HEK293 (cell line): ENCODE measurements at regions not wholly inside any gene's neighbourhood (a gene's known extent, or its start where the extent isn't known, plus 50 kb on each side); places are given as distances from the start of the nearest gene placed in this dataset.

Experiments used
- CTCF ChIA-PET: fragments of 350-600 bp; formaldehyde crosslinking; extraction: SDS; loops from one replicate; lab custom pipeline; 2021; ENCODE audit warnings: antibody characterized with exemption; lab: Yijun Ruan, JAX
- POLR2A ChIA-PET: fragments of 300-600 bp; formaldehyde crosslinking; extraction: SDS; loops from one replicate; lab custom pipeline; 2020; ENCODE audit warnings: antibody characterized with exemption, inconsistent platforms; lab: Yijun Ruan, JAX
- H3K27ac ChIP-seq: fragments of 200-500 bp; sonication (Bioruptor generic); 2 replicates; pipeline ENCODE4 v1.5.1; 2014; ENCODE audit warnings: low read depth, low read length, control low read depth, inconsistent platforms; ENCODE audit errors: extremely low read depth
- H3K36me3 ChIP-seq, 2 experiments: fragments of 200-500 bp in 1 of 2; sonication (Bioruptor generic) in 1 of 2; 1 replicate in 1 of 2; 2 replicates in 1 of 2; pipeline ENCODE4 v1.5.1; 2014 to 2017; ENCODE audit warnings: inconsistent platforms in 2 of 2, low read length in 2 of 2; ENCODE audit not compliant: control insufficient read depth in 2 of 2, insufficient read depth in 1 of 2
- H3K4me1 ChIP-seq: fragments of 200-500 bp; sonication (Bioruptor generic); 2 replicates; pipeline ENCODE4 v1.5.1; 2014; ENCODE audit warnings: mild to moderate bottlenecking, low read length, inconsistent platforms; ENCODE audit not compliant: control insufficient read depth, insufficient read depth
- H3K4me3 ChIP-seq: 2 replicates; pipeline ENCODE4 v1.5.1; 2011; ENCODE audit warnings: low read depth, mild to moderate bottlenecking, control low read depth, low read length, moderate library complexity
- H3K9me3 ChIP-seq: fragments of 200-500 bp; sonication (Bioruptor generic); 2 replicates; pipeline ENCODE4 v1.5.1; 2014; ENCODE audit warnings: low read depth, low read length, inconsistent platforms; ENCODE audit not compliant: control insufficient read depth, insufficient read depth
- KLF10 ChIP-seq: fragments of 450-650 bp; IDR thresholded peaks from 2 replicates; pipeline ENCODE4 v1.5.1; 2018; ENCODE audit warnings: missing biosample characterization, mild to moderate bottlenecking, missing genetic modification characterization
- PRDM6 ChIP-seq: fragments of 450-650 bp; formaldehyde crosslinking; IDR thresholded peaks from 2 replicates; pipeline ENCODE4 v1.5.1; 2017; ENCODE audit warnings: missing biosample characterization, missing genetic modification characterization
- SP3 ChIP-seq: fragments of 450-650 bp; formaldehyde crosslinking; IDR thresholded peaks from 2 replicates; pipeline ENCODE4 v1.5.1; 2016; ENCODE audit warnings: missing biosample characterization, missing genetic modification characterization
- ZBTB11 ChIP-seq: fragments of 450-650 bp; formaldehyde crosslinking; conservative IDR thresholded peaks from 2 replicates; pipeline ENCODE4 v1.5.1; 2016; ENCODE audit warnings: low read depth, missing biosample characterization, missing genetic modification characterization
- ZBTB20 ChIP-seq: fragments of 450-650 bp; formaldehyde crosslinking; IDR thresholded peaks from 2 replicates; pipeline ENCODE4 v1.5.1; 2016; ENCODE audit warnings: missing biosample characterization, missing genetic modification characterization
- ZBTB26 ChIP-seq: fragments of 450-650 bp; formaldehyde crosslinking; optimal IDR thresholded peaks from 2 replicates; pipeline ENCODE3; 2016; ENCODE audit warnings: missing biosample characterization, mild to moderate bottlenecking, missing genetic modification characterization
- ZNF16 ChIP-seq: fragments of 450-650 bp; formaldehyde crosslinking; IDR thresholded peaks from 2 replicates; pipeline ENCODE4 v1.5.1; 2016; ENCODE audit warnings: low read depth, missing biosample characterization, missing genetic modification characterization
- ZNF175 ChIP-seq: fragments of 450-650 bp; formaldehyde crosslinking; IDR thresholded peaks from 2 replicates; pipeline ENCODE4 v1.5.1; 2016; ENCODE audit warnings: missing biosample characterization, missing genetic modification characterization
- ZNF555 ChIP-seq: fragments of 450-650 bp; formaldehyde crosslinking; conservative IDR thresholded peaks from 2 replicates; pipeline ENCODE4 v1.5.1; 2017; ENCODE audit warnings: missing biosample characterization, mild to moderate bottlenecking, missing genetic modification characterization, inconsistent platforms
- ZNF654 ChIP-seq: fragments of 450-650 bp; formaldehyde crosslinking; IDR thresholded peaks from 2 replicates; pipeline ENCODE4 v1.5.1; 2016; ENCODE audit warnings: low read depth, missing biosample characterization, missing genetic modification characterization
- ZNF660 ChIP-seq: fragments of 450-650 bp; IDR thresholded peaks from 2 replicates; pipeline ENCODE4 v1.5.1; 2018; ENCODE audit warnings: missing biosample characterization, mild to moderate bottlenecking, missing genetic modification characterization
- ZNF692 ChIP-seq: fragments of 450-650 bp; formaldehyde crosslinking; IDR thresholded peaks from 2 replicates; pipeline ENCODE4 v1.5.1; 2016; ENCODE audit warnings: missing biosample characterization, missing genetic modification characterization
- ZXDB ChIP-seq: fragments of 450-650 bp; formaldehyde crosslinking; IDR thresholded peaks from 2 replicates; pipeline ENCODE4 v1.5.1; 2016; ENCODE audit warnings: missing biosample characterization, missing genetic modification characterization
- TF ChIP-seq, protein P1 (sequence below): fragments of 450-650 bp; formaldehyde crosslinking; IDR thresholded peaks from 2 replicates; pipeline ENCODE4 v1.5.1; 2016; ENCODE audit warnings: missing biosample characterization, missing genetic modification characterization

DNA sequence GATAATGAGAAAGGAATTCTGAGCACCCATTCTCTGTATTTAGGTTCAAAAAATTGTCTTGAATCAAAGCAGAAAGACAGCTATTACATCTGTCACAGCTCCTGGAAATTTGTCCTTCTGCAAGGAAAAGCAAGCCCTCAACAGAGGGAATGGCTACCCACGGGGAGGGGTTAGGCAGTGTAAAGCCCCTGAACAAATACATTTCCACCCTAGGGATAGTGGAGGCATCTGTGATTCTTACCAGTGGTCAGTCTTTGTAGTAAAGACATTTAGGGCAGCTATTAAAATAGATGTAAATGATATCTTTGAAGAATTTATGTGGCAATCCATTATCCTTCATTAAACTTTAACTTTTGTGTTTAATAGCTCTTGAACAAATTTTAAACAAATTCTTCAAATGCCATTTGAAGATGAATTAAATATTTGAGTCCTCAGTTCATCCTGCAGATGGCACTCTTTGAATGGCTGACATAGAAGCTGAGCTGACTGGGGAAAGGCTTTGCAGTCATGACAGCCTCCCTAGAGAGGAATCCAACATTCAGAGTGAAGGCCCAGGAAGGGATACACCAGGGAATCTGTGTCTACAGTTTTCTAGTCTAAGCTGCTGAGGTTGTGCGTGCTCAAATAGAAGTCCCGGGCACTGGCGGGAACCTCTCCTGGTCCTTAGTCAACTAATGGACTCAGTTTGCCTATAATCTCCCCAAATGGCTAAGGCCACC, 359.7 kb upstream of the ROPN1 start:
- H3K9me3 ChIP-seq: no peaks in the 10 kb centered on the region
- CTCF ChIA-PET: interaction anchor here (0.6 to 7.7 kb wide), 30 partner anchors 8 to 338 kb away, joined by 3 to 151 read pairs (median 4); no protein-coding TSS in a partner anchor
- H3K4me3 ChIP-seq: no peak overlapping the region
- no peak for TF ChIP-seq SP3 (tag by site-specific recombination)
- peak; percentile 86 for TF ChIP-seq ZBTB20 (tag by site-specific recombination)
- TF ChIP-seq ZNF660 (tag by site-specific recombination): 0 out of 2 replicates have a peak, but pooled peaks have one; percentile 28
- TF ChIP-seq ZNF654 (tag by site-specific recombination): peak; percentile 75
- no peaks in the 10 kb centered on the region for H3K36me3 ChIP-seq
- no peak overlapping the region for H3K27ac ChIP-seq
- no peaks in the 10 kb centered on the region for H3K4me1 ChIP-seq
- POLR2A ChIA-PET: no interaction called here

- ChIA-PET POLR2A (no interaction called here), CTCF (interaction anchor here (0.9 to 7.7 kb wide), 24 partner anchors 8 to 336 kb away, joined by 3 to 151 read pairs (median 4); no protein-coding TSS in a partner anchor)
- Histone ChIP-seq H3K27ac (no peak overlapping the region), H3K4me3 (no peak overlapping the region), H3K36me3 (no peaks in the 10 kb centered on the region), H3K9me3 (no peaks in the 10 kb centered on the region), H3K4me1 (no peaks in the 10 kb centered on the region)
- no peak for TF ChIP-seq ZBTB11 (tag by site-specific recombination)
- TF ChIP-seq ZXDB (tag by site-specific recombination): no peak
- TF ChIP-seq PRDM6: peak; percentile 48
- no peak for TF ChIP-seq ZNF692 (tag by site-specific recombination)
Observed at GRCh38 chr3:124352149-124352539, 360.2 kb upstream of the ROPN1 start.

DNA sequence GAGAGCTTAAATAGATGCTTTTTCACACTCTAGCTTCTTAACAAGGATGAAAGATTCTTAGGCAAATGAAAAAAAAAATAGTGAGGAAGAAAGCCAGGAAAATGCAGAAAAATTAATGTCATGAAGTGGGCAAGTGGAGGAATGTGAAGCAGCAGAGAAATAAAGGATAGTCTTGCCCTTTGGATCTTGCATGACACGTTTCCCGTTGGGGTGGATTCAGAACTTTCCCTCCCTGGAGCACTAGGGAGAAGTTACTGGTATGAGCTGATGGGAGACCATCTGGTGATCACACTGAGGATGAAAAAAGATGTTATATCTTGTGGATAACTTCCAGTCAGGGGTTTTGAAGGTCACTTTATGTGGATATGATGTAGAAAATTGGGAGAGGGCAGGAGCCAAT, 361.8 kb upstream of the ROPN1 start:
- CTCF ChIA-PET: interaction anchor here (1.9 to 7.7 kb wide), 3 partner anchors 17 to 206 kb away, joined by 5 to 151 read pairs (median 44); no protein-coding TSS in a partner anchor
- POLR2A ChIA-PET: no interaction called here
- no peak overlapping the region for H3K27ac ChIP-seq
- no peak overlapping the region for H3K4me3 ChIP-seq
- no peaks in the 10 kb centered on the region for H3K9me3 ChIP-seq
- no peaks in the 10 kb centered on the region for H3K36me3 ChIP-seq
- TF ChIP-seq ZNF175 (tag by site-specific recombination) (no peak), ZBTB26 (tag by site-specific recombination) (no peak), KLF10 (tag by site-specific recombination) (no peak), ZNF555 (tag by site-specific recombination) (no peak), ZNF16 (no peak), ZNF654 (tag by site-specific recombination) (no peak)
- TF ChIP-seq, protein P1, sequence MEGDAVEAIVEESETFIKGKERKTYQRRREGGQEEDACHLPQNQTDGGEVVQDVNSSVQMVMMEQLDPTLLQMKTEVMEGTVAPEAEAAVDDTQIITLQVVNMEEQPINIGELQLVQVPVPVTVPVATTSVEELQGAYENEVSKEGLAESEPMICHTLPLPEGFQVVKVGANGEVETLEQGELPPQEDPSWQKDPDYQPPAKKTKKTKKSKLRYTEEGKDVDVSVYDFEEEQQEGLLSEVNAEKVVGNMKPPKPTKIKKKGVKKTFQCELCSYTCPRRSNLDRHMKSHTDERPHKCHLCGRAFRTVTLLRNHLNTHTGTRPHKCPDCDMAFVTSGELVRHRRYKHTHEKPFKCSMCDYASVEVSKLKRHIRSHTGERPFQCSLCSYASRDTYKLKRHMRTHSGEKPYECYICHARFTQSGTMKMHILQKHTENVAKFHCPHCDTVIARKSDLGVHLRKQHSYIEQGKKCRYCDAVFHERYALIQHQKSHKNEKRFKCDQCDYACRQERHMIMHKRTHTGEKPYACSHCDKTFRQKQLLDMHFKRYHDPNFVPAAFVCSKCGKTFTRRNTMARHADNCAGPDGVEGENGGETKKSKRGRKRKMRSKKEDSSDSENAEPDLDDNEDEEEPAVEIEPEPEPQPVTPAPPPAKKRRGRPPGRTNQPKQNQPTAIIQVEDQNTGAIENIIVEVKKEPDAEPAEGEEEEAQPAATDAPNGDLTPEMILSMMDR (tag by site-specific recombination): no peak
- no peaks in the 10 kb centered on the region for H3K4me1 ChIP-seq
